ENCODE measurements at regions not wholly inside any gene's neighbourhood (a gene's known extent, or its start where the extent isn't known, plus 50 kb on each side); places are given as distances from the start of the nearest gene placed in this dataset.
"Not testable (repeated sequence)": the region's sequence is repeated elsewhere in the genome, so short reads cannot be mapped to it uniquely, and the experiment has no call there.

DNA sequence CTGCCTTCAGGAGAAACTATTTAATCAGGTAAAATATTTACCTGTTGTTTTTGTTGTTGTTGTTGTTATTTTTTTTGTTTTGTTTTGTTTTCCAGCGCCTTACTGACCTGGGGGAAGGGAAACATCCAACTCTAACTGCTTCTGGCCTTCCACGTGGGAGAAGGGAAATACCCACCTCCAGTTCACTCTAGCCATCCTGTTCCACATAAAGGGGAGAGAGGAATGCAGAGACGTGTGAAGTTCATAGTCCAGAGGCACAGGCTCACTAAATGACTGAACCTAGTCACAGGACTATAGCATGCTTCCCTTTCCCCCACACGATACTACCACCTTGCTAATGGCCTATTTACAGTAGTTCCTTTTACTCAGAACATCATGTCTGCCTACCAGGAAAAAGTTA, 72.4 kb upstream of the VSTM5 start:
- H3K4me3 Mint-ChIP-seq = no peak overlapping the region
- ATAC-seq (ENCODE audit: poor library complexity) (no peak), DNase-seq (no peak)
- ChIA-PET CTCF (no interaction called here), POLR2A (no interaction called here)
- peaks cover 4% of the 10 kb centered on the region for H3K9me3 Mint-ChIP-seq
- peaks cover 14 to 33% of the 10 kb centered on the region in 2 experiments for H3K27me3 ChIP-seq (ENCODE audit: control insufficient read depth in 1 of 2, insufficient read depth in 2 of 2, low read length in 2 of 2)
- TF ChIP-seq, protein P1, sequence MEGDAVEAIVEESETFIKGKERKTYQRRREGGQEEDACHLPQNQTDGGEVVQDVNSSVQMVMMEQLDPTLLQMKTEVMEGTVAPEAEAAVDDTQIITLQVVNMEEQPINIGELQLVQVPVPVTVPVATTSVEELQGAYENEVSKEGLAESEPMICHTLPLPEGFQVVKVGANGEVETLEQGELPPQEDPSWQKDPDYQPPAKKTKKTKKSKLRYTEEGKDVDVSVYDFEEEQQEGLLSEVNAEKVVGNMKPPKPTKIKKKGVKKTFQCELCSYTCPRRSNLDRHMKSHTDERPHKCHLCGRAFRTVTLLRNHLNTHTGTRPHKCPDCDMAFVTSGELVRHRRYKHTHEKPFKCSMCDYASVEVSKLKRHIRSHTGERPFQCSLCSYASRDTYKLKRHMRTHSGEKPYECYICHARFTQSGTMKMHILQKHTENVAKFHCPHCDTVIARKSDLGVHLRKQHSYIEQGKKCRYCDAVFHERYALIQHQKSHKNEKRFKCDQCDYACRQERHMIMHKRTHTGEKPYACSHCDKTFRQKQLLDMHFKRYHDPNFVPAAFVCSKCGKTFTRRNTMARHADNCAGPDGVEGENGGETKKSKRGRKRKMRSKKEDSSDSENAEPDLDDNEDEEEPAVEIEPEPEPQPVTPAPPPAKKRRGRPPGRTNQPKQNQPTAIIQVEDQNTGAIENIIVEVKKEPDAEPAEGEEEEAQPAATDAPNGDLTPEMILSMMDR (IDR thresholded peaks at IDR 0.05) = no peak
- no peaks in the 10 kb centered on the region for H3K4me1 ChIP-seq (ENCODE audit: insufficient read depth, low read length)
- intact Hi-C loops (cut with DNase I, micrococcal nuclease) = no loop called here
- H3K36me3 ChIP-seq (ENCODE audit: insufficient read depth, low read length) = no peaks in the 10 kb centered on the region
- H3K4me1 Mint-ChIP-seq (ENCODE audit: low read depth) = no peaks in the 10 kb centered on the region
- H3K27ac ChIP-seq (ENCODE audit: low read depth in 1 of 2, low read length in 2 of 2) = no peak overlapping the region
- H3K27ac Mint-ChIP-seq = no peak overlapping the region
- peaks cover 53% of the 10 kb centered on the region for H3K27me3 Mint-ChIP-seq
- no peaks in the 10 kb centered on the region for H3K36me3 Mint-ChIP-seq (ENCODE audit: low read depth)
- H3K4me3 ChIP-seq (ENCODE audit: low read length) = no peak overlapping the region
- no peaks in the 10 kb centered on the region for H3K9me3 ChIP-seq (ENCODE audit: control insufficient read depth in 1 of 2, insufficient read depth in 1 of 2, low read length in 2 of 2)

- H3K36me3 Mint-ChIP-seq (ENCODE audit: low read depth); H3K27ac Mint-ChIP-seq; DNase-seq; H3K36me3 ChIP-seq (ENCODE audit: insufficient read depth, low read length); H3K4me3 Mint-ChIP-seq; POLR2A ChIA-PET; H3K4me1 Mint-ChIP-seq (ENCODE audit: low read depth); ATAC-seq (ENCODE audit: poor library complexity); H3K9me3 ChIP-seq (ENCODE audit: control insufficient read depth in 1 of 2, insufficient read depth in 1 of 2, low read length in 2 of 2); H3K9me3 Mint-ChIP-seq; intact Hi-C loops (cut with DNase I, micrococcal nuclease); H3K4me3 ChIP-seq (ENCODE audit: low read length); CTCF ChIA-PET; H3K4me1 ChIP-seq (ENCODE audit: insufficient read depth, low read length); H3K27ac ChIP-seq (ENCODE audit: low read depth in 1 of 2, low read length in 2 of 2): not testable (repeated sequence)
- peaks cover 22% of the 10 kb centered on the region for H3K27me3 Mint-ChIP-seq
- peaks cover 5 to 13% of the 10 kb centered on the region in 2 experiments for H3K27me3 ChIP-seq (ENCODE audit: control insufficient read depth in 1 of 2, insufficient read depth in 2 of 2, low read length in 2 of 2)
Measured at GRCh38 chr11:93926099-93926498, 75.7 kb upstream of the VSTM5 start.

GRCh38 chr11:93929407-93929806, 79.0 kb upstream of the VSTM5 start:
- H3K27ac Mint-ChIP-seq = no peak overlapping the region
- CTCF ChIA-PET = no interaction called here
- H3K4me3 Mint-ChIP-seq = no peak overlapping the region
- no peaks in the 10 kb centered on the region for H3K27me3 Mint-ChIP-seq
- POLR2A ChIA-PET = no interaction called here
- ATAC-seq (ENCODE audit: poor library complexity) (no peak), DNase-seq (no peak)
- Histone ChIP-seq H3K4me1 (ENCODE audit: insufficient read depth, low read length) (no peaks in the 10 kb centered on the region), H3K9me3 (ENCODE audit: control insufficient read depth in 1 of 2, insufficient read depth in 1 of 2, low read length in 2 of 2) (no peaks in the 10 kb centered on the region), H3K4me3 (ENCODE audit: low read length) (no peak overlapping the region), H3K27me3 (ENCODE audit: control insufficient read depth in 1 of 2, insufficient read depth in 2 of 2, low read length in 2 of 2) (no peaks in the 10 kb centered on the region), H3K27ac (ENCODE audit: low read depth in 1 of 2, low read length in 2 of 2) (no peak overlapping the region), H3K36me3 (ENCODE audit: insufficient read depth, low read length) (no peaks in the 10 kb centered on the region)
- intact Hi-C loops (cut with DNase I, micrococcal nuclease) = no loop called here
- H3K9me3 Mint-ChIP-seq = no peaks in the 10 kb centered on the region
- no peaks in the 10 kb centered on the region for H3K36me3 Mint-ChIP-seq (ENCODE audit: low read depth)
- TF ChIP-seq, protein P1 (IDR thresholded peaks at IDR 0.05) = no peak
- no peaks in the 10 kb centered on the region for H3K4me1 Mint-ChIP-seq (ENCODE audit: low read depth)

DNA sequence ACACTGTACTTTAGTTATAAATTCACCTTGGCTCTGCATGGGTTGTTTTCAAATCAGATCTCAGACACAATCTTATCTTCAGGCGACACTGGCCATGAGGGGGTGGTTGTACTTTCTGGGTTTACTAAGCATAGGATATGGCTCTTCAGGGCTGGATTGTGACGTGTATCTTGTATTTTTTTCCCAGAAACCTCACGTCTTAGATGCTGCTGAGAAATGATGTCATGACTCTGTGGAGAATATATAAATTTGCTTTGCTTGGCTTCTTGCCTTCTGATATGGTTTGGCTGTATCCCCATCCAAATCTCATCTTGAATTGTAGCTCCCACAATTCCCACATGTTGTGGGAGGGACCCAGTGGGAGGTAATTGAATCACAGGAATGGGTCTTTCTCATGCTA, 82.8 kb upstream of the VSTM5 start:
- TF ChIP-seq, protein P1 (IDR thresholded peaks at IDR 0.05) = no peak
- Mint-ChIP-seq H3K27ac (no peak overlapping the region), H3K27me3 (peaks cover 13% of the 10 kb centered on the region), H3K4me3 (no peak overlapping the region), H3K4me1 (ENCODE audit: low read depth) (no peaks in the 10 kb centered on the region), H3K36me3 (ENCODE audit: low read depth) (no peaks in the 10 kb centered on the region), H3K9me3 (no peaks in the 10 kb centered on the region)
- H3K9me3 ChIP-seq (ENCODE audit: control insufficient read depth in 1 of 2, insufficient read depth in 1 of 2, low read length in 2 of 2) = no peaks in the 10 kb centered on the region
- no peaks in the 10 kb centered on the region for H3K36me3 ChIP-seq (ENCODE audit: insufficient read depth, low read length)
- H3K27ac ChIP-seq (ENCODE audit: low read depth in 1 of 2, low read length in 2 of 2) = no peak overlapping the region
- intact Hi-C loops (cut with DNase I, micrococcal nuclease) = no loop called here
- ChIA-PET CTCF (no interaction called here), POLR2A (no interaction called here)
- no peak overlapping the region for H3K4me3 ChIP-seq (ENCODE audit: low read length)
- ATAC-seq (ENCODE audit: poor library complexity) = no peak
- H3K4me1 ChIP-seq (ENCODE audit: insufficient read depth, low read length) = no peaks in the 10 kb centered on the region
- H3K27me3 ChIP-seq (ENCODE audit: control insufficient read depth in 1 of 2, insufficient read depth in 2 of 2, low read length in 2 of 2) = peaks cover 4 to 6% of the 10 kb centered on the region in 2 experiments
- no peak for DNase-seq
